KMS-11 (cell line): ENCODE measurements at regions not wholly inside any gene's neighbourhood (a gene's known extent, or its start where the extent isn't known, plus 50 kb on each side); places are given as distances from the start of the nearest gene placed in this dataset.

Experiments used
- H2AFZ ChIP-seq: fragments of 200-600 bp; sonication (generic); 2 replicates; pipeline ENCODE4 v1.6.1; 2016; ENCODE audit warnings: antibody characterized with exemption, mixed run types, low read depth
- H3K27ac ChIP-seq: fragments of 200-600 bp; sonication (generic); 2 replicates; pipeline ENCODE4 v1.6.1; 2016; ENCODE audit warnings: mild to moderate bottlenecking, mixed run types
- H3K27me3 ChIP-seq: fragments of 200-600 bp; sonication (generic); 2 replicates; pipeline ENCODE4 v1.6.1; 2017; ENCODE audit warnings: mild to moderate bottlenecking, low read depth, mixed run types, moderate library complexity; ENCODE audit not compliant: insufficient read depth
- H3K36me3 ChIP-seq: fragments of 200-600 bp; sonication (generic); 2 replicates; pipeline ENCODE4 v1.6.1; 2017; ENCODE audit warnings: mild to moderate bottlenecking, mixed run types; ENCODE audit not compliant: insufficient read depth
- H3K4me1 ChIP-seq: fragments of 200-600 bp; sonication (generic); 2 replicates; pipeline ENCODE4 v1.6.1; 2016; ENCODE audit warnings: mild to moderate bottlenecking, low read depth, mixed run types; ENCODE audit not compliant: poor library complexity, severe bottlenecking
- H3K4me2 ChIP-seq: fragments of 200-600 bp; sonication (generic); 2 replicates; pipeline ENCODE4 v1.7.0; 2016; ENCODE audit warnings: mild to moderate bottlenecking, mixed run types
- H3K4me3 ChIP-seq: fragments of 200-600 bp; sonication (generic); IDR thresholded peaks from 2 replicates; pipeline ENCODE4 v1.6.1; 2017; ENCODE audit warnings: low read depth, low read length, mixed read lengths; ENCODE audit not compliant: insufficient read depth
- H3K79me2 ChIP-seq: fragments of 200-600 bp; sonication (generic); 2 replicates; pipeline ENCODE4 v1.6.1; 2016; ENCODE audit warnings: low read depth, mixed run types; ENCODE audit not compliant: insufficient read depth
- H3K9ac ChIP-seq: fragments of 200-600 bp; sonication (generic); 2 replicates; pipeline ENCODE4 v1.6.1; 2016; ENCODE audit warnings: mild to moderate bottlenecking, mixed run types
- H4K20me1 ChIP-seq: fragments of 200-600 bp; sonication (generic); 2 replicates; pipeline ENCODE4 v1.6.1; 2016; ENCODE audit warnings: mild to moderate bottlenecking, mixed run types; ENCODE audit not compliant: insufficient read depth
- TF ChIP-seq, protein P1 (sequence below): fragments of 200-600 bp; sonication (generic); conservative IDR thresholded peaks from 2 replicates; pipeline ENCODE4 v1.6.1; 2017; ENCODE audit warnings: low read depth, mild to moderate bottlenecking, antibody characterized with exemption, low read length, moderate library complexity, mixed read lengths

DNA sequence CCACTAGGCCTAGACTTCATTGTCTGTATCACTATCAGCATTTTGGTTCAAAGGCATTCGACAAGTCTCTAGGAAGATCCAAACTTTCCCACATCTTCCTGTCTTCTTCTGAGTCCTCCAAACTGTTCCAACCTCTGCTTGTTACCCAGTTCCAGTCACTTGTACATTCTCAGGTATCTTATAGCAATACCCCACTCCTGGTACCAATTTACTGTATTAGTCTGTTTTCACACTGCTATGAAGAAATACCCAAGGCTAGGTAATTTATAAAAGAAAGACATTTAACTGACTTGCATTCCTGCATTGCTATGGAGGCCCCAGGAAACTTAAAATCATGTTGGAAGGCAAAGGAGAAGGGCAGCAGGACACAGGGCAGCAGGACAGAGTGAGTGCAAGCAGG lies 293.9 kb downstream of the ARAP2 start:
- Histone ChIP-seq H3K79me2 (no peaks in the 10 kb centered on the region), H3K9ac (no peak overlapping the region), H3K4me2 (no peak overlapping the region), H3K4me3 (no peak overlapping the region), H3K27ac (no peak overlapping the region), H3K27me3 (no peaks in the 10 kb centered on the region), H3K4me1 (no peaks in the 10 kb centered on the region), H2AFZ (no peak overlapping the region), H3K36me3 (no peaks in the 10 kb centered on the region), H4K20me1 (no peaks in the 10 kb centered on the region)
- TF ChIP-seq, protein P1, sequence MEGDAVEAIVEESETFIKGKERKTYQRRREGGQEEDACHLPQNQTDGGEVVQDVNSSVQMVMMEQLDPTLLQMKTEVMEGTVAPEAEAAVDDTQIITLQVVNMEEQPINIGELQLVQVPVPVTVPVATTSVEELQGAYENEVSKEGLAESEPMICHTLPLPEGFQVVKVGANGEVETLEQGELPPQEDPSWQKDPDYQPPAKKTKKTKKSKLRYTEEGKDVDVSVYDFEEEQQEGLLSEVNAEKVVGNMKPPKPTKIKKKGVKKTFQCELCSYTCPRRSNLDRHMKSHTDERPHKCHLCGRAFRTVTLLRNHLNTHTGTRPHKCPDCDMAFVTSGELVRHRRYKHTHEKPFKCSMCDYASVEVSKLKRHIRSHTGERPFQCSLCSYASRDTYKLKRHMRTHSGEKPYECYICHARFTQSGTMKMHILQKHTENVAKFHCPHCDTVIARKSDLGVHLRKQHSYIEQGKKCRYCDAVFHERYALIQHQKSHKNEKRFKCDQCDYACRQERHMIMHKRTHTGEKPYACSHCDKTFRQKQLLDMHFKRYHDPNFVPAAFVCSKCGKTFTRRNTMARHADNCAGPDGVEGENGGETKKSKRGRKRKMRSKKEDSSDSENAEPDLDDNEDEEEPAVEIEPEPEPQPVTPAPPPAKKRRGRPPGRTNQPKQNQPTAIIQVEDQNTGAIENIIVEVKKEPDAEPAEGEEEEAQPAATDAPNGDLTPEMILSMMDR, result no peak

DNA sequence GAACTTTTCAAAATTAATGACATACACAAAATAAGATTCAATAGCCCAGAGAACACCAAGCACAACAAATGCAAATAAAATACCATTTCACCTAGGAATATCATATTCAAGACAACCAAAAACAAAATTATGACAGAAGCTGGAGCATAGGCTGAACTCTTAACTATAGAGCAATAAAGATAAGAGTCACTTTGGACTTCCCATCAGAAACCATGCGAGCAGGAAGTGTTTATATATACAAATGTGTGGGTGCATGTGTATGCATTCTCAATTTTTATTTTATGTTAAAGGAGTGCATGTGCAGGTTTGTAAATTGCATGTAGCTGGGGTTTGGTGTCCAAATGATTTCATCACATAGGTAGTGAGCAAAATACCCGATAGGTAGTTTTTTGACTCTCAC lies 291.6 kb downstream of the ARAP2 start:
- no peak overlapping the region for H3K27ac ChIP-seq
- H3K27me3 ChIP-seq, result no peaks in the 10 kb centered on the region
- TF ChIP-seq, protein P1, result no peak
- H3K36me3 ChIP-seq, result no peaks in the 10 kb centered on the region
- H3K4me3 ChIP-seq, result no peak overlapping the region
- no peak overlapping the region for H3K4me2 ChIP-seq
- H2AFZ ChIP-seq, result no peak overlapping the region
- no peaks in the 10 kb centered on the region for H3K79me2 ChIP-seq
- H3K4me1 ChIP-seq, result no peaks in the 10 kb centered on the region
- no peak overlapping the region for H3K9ac ChIP-seq
- no peaks in the 10 kb centered on the region for H4K20me1 ChIP-seq

DNA sequence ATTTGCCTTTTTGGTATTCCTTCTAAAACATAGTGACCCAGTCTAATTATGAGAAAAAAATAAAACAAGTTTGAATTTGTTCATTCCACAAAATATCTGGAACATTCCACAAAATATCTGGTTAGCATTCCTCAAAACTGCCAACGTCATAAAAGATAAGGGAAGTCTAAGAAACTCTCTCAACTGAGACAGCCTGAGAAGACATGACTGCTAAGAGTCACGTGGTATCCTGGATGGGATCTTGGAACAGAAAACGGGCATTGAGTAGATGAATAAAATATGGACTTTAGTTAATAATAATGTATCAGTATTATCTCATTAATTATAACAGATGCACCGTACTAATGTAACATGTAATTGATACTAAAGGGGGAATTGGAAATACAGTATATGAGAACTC lies 280.9 kb downstream of the ARAP2 start:
- Histone ChIP-seq H3K4me1 (no peaks in the 10 kb centered on the region), H2AFZ (no peak overlapping the region), H4K20me1 (no peaks in the 10 kb centered on the region), H3K36me3 (no peaks in the 10 kb centered on the region), H3K9ac (no peak overlapping the region), H3K79me2 (no peaks in the 10 kb centered on the region), H3K27ac (no peak overlapping the region), H3K4me2 (no peak overlapping the region), H3K4me3 (no peak overlapping the region), H3K27me3 (no peaks in the 10 kb centered on the region)
- TF ChIP-seq, protein P1, result no peak

DNA sequence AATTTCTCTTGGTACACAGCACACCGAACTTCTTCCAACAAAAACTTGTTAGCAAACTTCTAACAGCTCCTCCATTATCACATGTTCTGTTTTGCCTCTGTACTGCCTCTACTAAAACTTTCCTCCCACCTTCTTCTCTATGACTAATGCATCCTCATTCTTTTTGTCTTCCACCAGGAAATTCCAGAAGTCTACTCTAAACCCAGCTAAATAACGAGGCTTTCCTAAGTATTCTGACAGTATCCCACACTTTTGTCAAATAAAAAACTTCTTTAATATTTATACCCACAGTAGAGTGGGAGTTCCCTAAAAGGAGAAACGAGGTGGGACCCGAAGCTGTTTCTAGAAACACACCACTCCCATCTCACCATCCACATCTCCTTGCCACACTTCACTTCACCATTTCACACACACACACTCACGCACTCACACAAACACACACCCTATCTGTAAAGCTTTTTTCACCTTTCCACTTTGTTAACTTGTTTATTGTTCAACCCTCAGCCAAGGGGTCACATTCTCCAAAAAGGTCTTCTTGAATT lies 280.3 kb downstream of the ARAP2 start:
- H3K27me3 ChIP-seq, result no peaks in the 10 kb centered on the region
- H4K20me1 ChIP-seq, result no peaks in the 10 kb centered on the region
- no peak overlapping the region for H3K9ac ChIP-seq
- H3K4me3 ChIP-seq, result no peak overlapping the region
- no peaks in the 10 kb centered on the region for H3K36me3 ChIP-seq
- no peak overlapping the region for H3K27ac ChIP-seq
- no peak overlapping the region for H2AFZ ChIP-seq
- H3K79me2 ChIP-seq, result no peaks in the 10 kb centered on the region
- TF ChIP-seq, protein P1, result no peak
- no peaks in the 10 kb centered on the region for H3K4me1 ChIP-seq
- no peak overlapping the region for H3K4me2 ChIP-seq
